ENCODE measurements at regions not wholly inside any gene's neighbourhood (a gene's known extent, or its start where the extent isn't known, plus 50 kb on each side); places are given as distances from the start of the nearest gene placed in this dataset.

GRCh38 chr14:104504172-104504735 is 75.3 kb upstream of the C14orf180 start:
- DNase-seq = no peak

GRCh38 chr14:104505085-104506074 is 74.2 kb upstream of the C14orf180 start:
- DNase-seq = no peak

- DNase-seq = no peak
Observed at GRCh38 chr14:104506461-104507253, 72.9 kb upstream of the C14orf180 start.

GRCh38 chr14:104507443-104507842 is 72.1 kb upstream of the C14orf180 start:
- DNase-seq = no peak

GRCh38 chr14:104509673-104510072 is 69.9 kb upstream of the C14orf180 start:
- no peak for DNase-seq

- no peak for DNase-seq
Observed at GRCh38 chr14:104510216-104510615, 69.3 kb upstream of the C14orf180 start.

- DNase-seq = no peak
Observed at GRCh38 chr14:104510794-104511611, 68.6 kb upstream of the C14orf180 start.

- DNase-seq = no peak
Observed at GRCh38 chr14:104512061-104512460, 67.5 kb upstream of the C14orf180 start.

GRCh38 chr14:104512771-104513640 is 66.6 kb upstream of the C14orf180 start:
- DNase-seq = no peak

- DNase-seq = no peak
Observed at GRCh38 chr14:104513641-104514046, 65.9 kb upstream of the C14orf180 start.

GRCh38 chr14:104514156-104514848 is 65.3 kb upstream of the C14orf180 start:
- no peak for DNase-seq

- no peak for DNase-seq
Observed at GRCh38 chr14:104515059-104515810, 64.3 kb upstream of the C14orf180 start.

- no peak for DNase-seq
Observed at GRCh38 chr14:104515811-104516780, 63.5 kb upstream of the C14orf180 start.

- no peak for DNase-seq
Observed at GRCh38 chr14:104516906-104517305, 62.7 kb upstream of the C14orf180 start.

GRCh38 chr14:104517426-104517825 is 62.1 kb upstream of the C14orf180 start:
- DNase-seq = no peak

- no peak for DNase-seq
Observed at GRCh38 chr14:104517867-104518266, 61.7 kb upstream of the C14orf180 start.

GRCh38 chr14:104518659-104519350 is 60.8 kb upstream of the C14orf180 start:
- no peak for DNase-seq

GRCh38 chr14:104519721-104520120 is 59.8 kb upstream of the C14orf180 start:
- DNase-seq = no peak
